Heart left ventricle (tissue), 16 donors: ENCODE measurements at regions not wholly inside any gene's neighbourhood (a gene's known extent, or its start where the extent isn't known, plus 50 kb on each side); places are given as distances from the start of the nearest gene placed in this dataset.
"Not testable (repeated sequence)": the region's sequence is repeated elsewhere in the genome, so short reads cannot be mapped to it uniquely, and the experiment has no call there.

Experiments used
- ATAC-seq, 4 donors: fragments of 200-7000 bp; cut with Tn5 transposase; one replicate each; pipeline ENCODE4 v1.9.1; 2020 to 2022; ENCODE audit warnings: moderate library complexity in 4 of 4, mild to moderate bottlenecking in 3 of 4, moderate number of reproducible peaks in 1 of 4
- DNase-seq, 5 donors: peaks; one replicate each; pipeline ENCODE4 v3.0.0-alpha.2; 2020
- H3K27ac ChIP-seq, 12 donors: fragments of 200-600 bp; sonication (generic) in 4 of 12; one replicate each; pipeline versions ENCODE4 v1.5.0 to v1.8.0; 2016 to 2022; ENCODE audit warnings: mild to moderate bottlenecking in 2 of 12
- H3K27me3 ChIP-seq, 9 donors: fragments of 200-600 bp; sonication (generic) in 2 of 9; one replicate each; pipeline versions ENCODE4 v1.5.1 to v1.8.0; 2016 to 2022; ENCODE audit warnings: mild to moderate bottlenecking in 3 of 9
- H3K36me3 ChIP-seq, 9 donors: fragments of 200-600 bp; sonication (generic) in 2 of 9; one replicate each; pipeline versions ENCODE4 v1.5.0 to v1.8.0; 2018 to 2022; ENCODE audit warnings: mild to moderate bottlenecking in 2 of 9
- H3K4me1 ChIP-seq, 12 donors: fragments of 200-600 bp; sonication (generic) in 4 of 12; one replicate each; pipeline versions ENCODE4 v1.5.0 to v1.8.0; 2016 to 2022; ENCODE audit warnings: mild to moderate bottlenecking in 3 of 12
- H3K4me3 ChIP-seq, 12 donors: fragments of 200-600 bp; sonication (generic) in 4 of 12; one replicate each; pipeline versions ENCODE4 v1.5.0 to v1.8.0; 2017 to 2022; ENCODE audit warnings: mild to moderate bottlenecking in 9 of 12, moderate library complexity in 4 of 12
- H3K9me3 ChIP-seq, 12 donors: fragments of 200-600 bp; sonication (generic) in 4 of 12; one replicate each; pipeline versions ENCODE4 v1.5.0 to v1.8.0; 2016 to 2022; ENCODE audit warnings: mild to moderate bottlenecking in 1 of 12
- CTCF ChIP-seq, 12 donors: fragments of 200-600 bp; sonication (generic) in 4 of 12; IDR thresholded peaks; one replicate each; pipeline versions ENCODE4 v1.5.0 to v1.8.0; 2018 to 2022; ENCODE audit warnings: antibody characterized with exemption in 12 of 12, mild to moderate bottlenecking in 5 of 12
- POLR2A ChIP-seq, 2 donors: fragments of 450-650 bp; IDR thresholded peaks; one replicate each; pipeline ENCODE4 v1.6.1; 2017; ENCODE audit warnings: antibody characterized with exemption in 2 of 2, mild to moderate bottlenecking in 2 of 2, moderate library complexity in 2 of 2
- WGBS, 4 donors: extraction: QIAGEN DNeasy Blood & Tissue Kit in 2 of 4; methylation state at CpG; one replicate each; pipeline versions ENCODE4 v1.1.5 to v1.1.7; 2013 to 2018; 5-methylcytosine and 5-hydroxymethylcytosine counted together
- intact Hi-C, 10 donors: fragments of 100-400 bp; cut with DNase I; formaldehyde crosslinking; loops; one replicate each; pipeline versions ENCODE4 v1.11.1 to v1.14.2; 2022
- donor health status: ischemic (EF 13 %, LVEDD 7.1; RV severe dilation, severe dysfunction).
- donor health status: healthy with polysubstance abuse.
- donor health status: DM: no; HTN: yes; CAD: no.
- donor health status: DM: no; HTN: no; CAD: no.
- donor health status: ischemic (EF 25% LVEDD 6.9; RV normal size, moderate dysfunction).
- donor health status: ischemic (EF 25% LVEDD 5.7; RV mildly dilated, moderate dysfunction).
- donor health status: healthy.
- donor health status: DM: yes; HTN: yes; CAD: no.
- donor health status: ischemic (EF 35%, LVEDD 5.7; RV mildly dilated, moderate dysfunction).
- donor health status: nonischemic (EF 11% LVEDD 7.7; RV severe dilation, severe dysfunction).
- donor health status: DM: yes; HTN: yes; CAD: no.
- donor health status: PGD.
- donor health status: ischemic (EF 29% LVEDD 5.4; RV normal size, mild dysfunction).
- donor health status: nonischemic (EF 23%, LVEDD 6.1; RV moderate dilation, normal function).

GRCh38 chr2:94708982-94709381 is 162.2 kb upstream of the TEKT4 start:
- intact Hi-C loops, H3K4me3 ChIP-seq, DNase-seq, H3K27ac ChIP-seq, H3K4me1 ChIP-seq, ATAC-seq, H3K9me3 ChIP-seq, H3K36me3 ChIP-seq, H3K27me3 ChIP-seq: not testable (repeated sequence)
- WGBS, 4 donors: 11 to 34% (median 17%) methylated on average over 2 of the region's 2 CpGs

GRCh38 chr2:94725543-94725942 is 145.7 kb upstream of the TEKT4 start:
- Histone ChIP-seq H3K36me3 (no peaks in the 10 kb centered on the region), H3K27ac (no peak overlapping the region), H3K4me1 (no peaks in the 10 kb centered on the region), H3K27me3 (no peaks in the 10 kb centered on the region), H3K4me3 (no peak overlapping the region), H3K9me3 (no peaks in the 10 kb centered on the region)
- TF ChIP-seq CTCF (IDR thresholded peaks at IDR 0.05) (no peak), POLR2A (IDR thresholded peaks at IDR 0.05) (no peak)
- 79 to 88% (median 81%) methylated on average over 11 of the region's 11 CpGs for WGBS, 4 donors
- intact Hi-C loops: no loop called here
- ATAC-seq: no peak
- DNase-seq: no peak

GRCh38 chr2:94735536-94735935 is 135.7 kb upstream of the TEKT4 start:
- TF ChIP-seq CTCF (IDR thresholded peaks at IDR 0.05): peak in 1 of 12 donors; percentile 7
- H3K27ac ChIP-seq, intact Hi-C loops, H3K9me3 ChIP-seq, H3K36me3 ChIP-seq, H3K4me1 ChIP-seq, H3K4me3 ChIP-seq, ATAC-seq, DNase-seq: not testable (repeated sequence)
- H3K27me3 ChIP-seq: peaks cover 0 to 19% (median 5%) of the 10 kb centered on the region in 9 donors
- 6 to 20% (median 9%) methylated on average over 22 to 34 of the region's 34 CpGs for WGBS, 4 donors

- DNase-seq, H3K4me3 ChIP-seq, ATAC-seq, H3K27ac ChIP-seq, H3K4me1 ChIP-seq, intact Hi-C loops, H3K36me3 ChIP-seq, H3K9me3 ChIP-seq: not testable (repeated sequence)
- peaks cover 0 to 19% (median 5%) of the 10 kb centered on the region in 9 donors for H3K27me3 ChIP-seq
- WGBS, 4 donors: 81 to 87% (median 84%) methylated on average over 11 to 17 of the region's 17 CpGs
These were observed 134.1 kb upstream of the TEKT4 start for GRCh38 chr2:94737145-94737544.

GRCh38 chr2:94737736-94738342 is 133.4 kb upstream of the TEKT4 start:
- H3K36me3 ChIP-seq, H3K9me3 ChIP-seq, intact Hi-C loops, H3K4me3 ChIP-seq, H3K4me1 ChIP-seq, H3K27ac ChIP-seq, ATAC-seq: not testable (repeated sequence)
- DNase-seq: peak in 1 of 5 donors; percentile 51
- whole genome bisulfite sequencing, 4 donors: 87 to 92% (median 91%) methylated on average over 18 to 25 of the region's 25 CpGs
- H3K27me3 ChIP-seq: peaks cover 0 to 19% (median 5%) of the 10 kb centered on the region in 9 donors

- H3K4me3 ChIP-seq: no peak overlapping the region
- H3K36me3 ChIP-seq: no peaks in the 10 kb centered on the region
- intact Hi-C loops: no loop called here
- TF ChIP-seq CTCF (IDR thresholded peaks at IDR 0.05): no peak
- no peak for TF ChIP-seq POLR2A (IDR thresholded peaks at IDR 0.05)
- H3K9me3 ChIP-seq: no peaks in the 10 kb centered on the region
- ATAC-seq (no peak), DNase-seq (no peak)
- no peaks in the 10 kb centered on the region for H3K4me1 ChIP-seq
- peaks cover 0 to 30% (median 5%) of the 10 kb centered on the region in 9 donors for H3K27me3 ChIP-seq
- WGBS, 4 donors: 66 to 79% (median 77%) methylated on average over 2 of the region's 2 CpGs
- no peak overlapping the region for H3K27ac ChIP-seq
These were observed 117.7 kb upstream of the TEKT4 start for GRCh38 chr2:94753466-94753998.
